SIG-M5 (cell line): ENCODE measurements at regions not wholly inside any gene's neighbourhood (a gene's known extent, or its start where the extent isn't known, plus 50 kb on each side); places are given as distances from the start of the nearest gene placed in this dataset.

Experiments used
- DNase-seq: peaks from one replicate; lab custom pipeline; 2025; lab: John Stamatoyannopoulos, UW

DNA sequence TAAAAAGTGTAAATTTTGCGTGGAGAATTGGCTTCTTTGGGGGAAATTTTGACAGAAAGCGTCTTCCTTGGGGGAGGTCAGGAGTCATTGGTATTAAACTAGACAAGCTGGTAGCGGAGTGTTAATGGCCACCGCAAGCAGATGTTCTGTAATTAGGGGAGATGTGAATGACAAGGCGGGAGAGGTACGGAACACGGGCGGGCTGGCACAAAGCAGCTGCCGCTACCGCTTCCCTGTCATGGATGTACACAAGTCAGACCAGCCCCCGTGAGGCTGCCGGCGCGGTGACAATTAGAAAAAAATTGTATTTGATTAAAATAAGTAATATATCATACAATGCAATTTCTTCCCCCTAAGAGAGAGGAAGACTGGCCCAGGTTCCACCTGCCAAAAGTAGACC is 501.6 kb downstream of the VRK1 start:
- DNase-seq = no peak

DNA sequence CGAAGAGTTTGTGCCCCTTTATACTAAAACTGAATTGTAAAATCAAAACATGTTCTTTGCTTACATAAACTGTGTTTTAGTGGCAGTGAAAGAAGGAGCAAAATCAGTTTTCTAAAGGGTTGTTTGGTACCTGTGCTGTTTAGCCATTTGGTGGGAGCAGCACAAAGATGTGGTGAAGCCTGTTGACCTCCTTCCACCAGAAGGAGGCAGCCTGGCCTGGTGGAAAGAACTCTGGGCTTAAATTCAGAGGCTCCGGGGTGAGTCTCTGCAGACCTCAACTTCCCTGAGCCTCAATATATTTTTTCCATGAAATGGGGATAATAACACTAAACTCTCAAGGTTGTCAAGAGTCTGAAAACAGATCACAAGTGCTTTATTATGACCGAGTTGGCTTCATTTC is 502.5 kb downstream of the VRK1 start:
- no peak for DNase-seq

DNA sequence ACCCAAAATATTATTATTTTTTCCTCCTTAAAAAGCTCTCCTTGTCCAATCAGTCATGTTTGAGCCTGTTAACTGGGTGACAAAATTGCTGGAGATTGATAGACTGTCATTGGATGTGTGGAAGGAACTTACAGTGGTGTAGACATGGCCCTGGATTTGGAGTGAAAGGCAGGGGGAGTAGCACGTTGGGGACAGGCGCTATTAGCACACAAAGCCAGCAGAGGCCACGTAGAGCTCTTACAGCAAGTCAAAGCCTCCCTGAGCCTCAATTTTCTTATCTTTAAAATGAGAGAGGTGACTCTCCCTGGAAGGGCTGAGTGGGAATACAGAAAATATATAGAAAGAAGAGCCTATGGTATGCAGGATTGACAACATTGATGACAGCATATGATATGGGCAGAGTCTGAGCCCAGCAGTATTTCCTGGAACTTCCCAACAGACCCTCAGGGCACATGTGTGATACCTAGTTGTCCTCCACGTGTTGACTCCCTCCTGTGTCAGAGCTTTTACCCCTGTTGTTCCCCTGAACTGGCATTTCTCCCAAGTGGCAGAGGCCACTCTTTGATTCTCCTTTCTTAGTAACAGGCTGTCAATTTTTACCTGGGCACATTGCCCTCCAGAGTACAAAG is 504.9 kb downstream of the VRK1 start:
- DNase-seq = no peak

DNA sequence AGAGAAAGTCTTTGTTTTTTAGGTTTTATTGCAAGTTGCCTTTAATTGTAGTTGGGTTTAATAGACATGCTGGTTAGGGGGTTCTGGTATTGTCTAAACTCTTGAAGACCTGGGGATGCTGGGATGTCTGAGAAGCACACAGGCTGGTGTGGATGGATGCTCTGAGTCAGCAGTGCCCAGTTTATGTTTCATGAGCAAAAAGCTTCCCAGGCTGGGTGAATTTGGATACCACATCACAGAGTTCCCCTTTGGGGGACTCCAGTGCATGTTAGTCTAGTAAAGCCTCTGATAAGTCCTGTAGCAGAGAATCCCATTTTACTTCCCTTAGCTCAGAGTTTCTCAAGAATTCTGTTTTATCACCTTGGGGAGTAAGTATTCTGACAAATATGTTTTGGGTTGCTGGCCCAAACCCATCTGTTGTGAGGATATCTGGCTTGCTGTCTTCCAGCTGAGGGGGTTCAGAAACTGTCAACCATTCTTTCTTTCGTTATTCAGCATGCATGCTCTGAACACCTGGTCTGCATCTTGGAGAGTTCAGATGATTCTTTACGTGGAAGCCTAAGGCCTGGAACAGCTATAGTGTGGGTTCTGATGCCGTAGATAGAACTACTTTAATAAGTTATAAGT is 509.1 kb downstream of the VRK1 start:
- DNase-seq = no peak

DNA sequence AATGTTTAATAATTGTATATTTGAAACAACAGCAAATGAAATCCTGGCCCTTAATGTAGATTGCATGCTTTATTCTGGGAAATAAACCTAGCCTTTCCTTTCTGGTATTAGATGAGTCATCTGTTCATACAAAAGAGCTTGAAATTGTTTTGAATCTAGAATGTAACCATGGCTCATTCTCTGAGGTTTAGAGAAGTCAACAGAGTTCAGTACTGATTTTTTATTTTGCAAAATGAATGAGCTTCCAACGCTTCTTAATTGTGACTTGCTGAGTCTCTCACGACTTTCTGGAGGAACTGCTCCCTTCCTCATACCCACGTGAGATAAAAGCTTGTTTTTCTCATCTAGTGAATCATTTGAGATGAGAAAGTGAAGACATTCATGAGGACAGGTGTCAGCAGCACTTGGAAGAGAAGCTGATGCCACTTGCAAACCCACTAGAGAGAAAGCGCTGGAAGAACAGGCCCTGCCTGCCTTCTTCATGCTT is 509.6 kb downstream of the VRK1 start:
- DNase-seq = no peak

DNA sequence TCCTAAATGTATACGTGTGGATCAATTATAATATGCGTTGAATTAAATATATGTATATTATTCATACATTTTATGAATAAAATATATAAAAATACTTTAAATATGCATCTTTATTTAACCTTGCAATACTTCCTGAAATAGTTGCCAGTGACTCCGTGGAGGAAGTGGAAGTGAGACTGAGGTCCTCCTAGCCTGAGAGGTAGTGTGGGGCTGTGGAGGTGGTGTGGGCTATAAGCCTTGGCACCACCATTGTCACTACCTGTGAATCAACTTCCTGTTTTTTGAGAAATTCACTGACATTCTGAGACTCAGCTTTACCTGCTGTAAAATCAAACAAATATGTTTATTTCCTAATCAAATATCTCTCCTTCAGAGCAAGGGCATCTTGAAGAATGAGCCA is 514.2 kb downstream of the VRK1 start:
- no peak for DNase-seq

DNA sequence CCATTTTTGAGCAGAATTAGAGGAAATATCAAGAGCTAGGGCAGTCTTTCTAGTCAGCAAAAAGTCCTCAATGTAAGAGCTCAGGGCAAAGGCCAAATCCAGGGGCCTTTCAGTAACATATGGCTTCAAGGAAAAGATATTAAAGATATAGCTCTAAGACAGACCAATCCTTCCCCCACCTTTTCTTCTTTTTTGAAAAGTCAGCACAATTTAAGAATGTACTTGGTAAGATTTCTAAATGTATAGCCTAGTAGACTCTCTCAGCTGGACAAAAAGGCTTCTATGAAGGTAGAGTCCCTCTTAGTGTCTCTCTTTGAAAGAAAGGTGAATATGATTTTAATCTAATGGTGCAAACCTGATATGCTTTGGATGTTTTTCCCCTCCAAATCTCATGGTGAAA is 515.7 kb downstream of the VRK1 start:
- no peak for DNase-seq

DNA sequence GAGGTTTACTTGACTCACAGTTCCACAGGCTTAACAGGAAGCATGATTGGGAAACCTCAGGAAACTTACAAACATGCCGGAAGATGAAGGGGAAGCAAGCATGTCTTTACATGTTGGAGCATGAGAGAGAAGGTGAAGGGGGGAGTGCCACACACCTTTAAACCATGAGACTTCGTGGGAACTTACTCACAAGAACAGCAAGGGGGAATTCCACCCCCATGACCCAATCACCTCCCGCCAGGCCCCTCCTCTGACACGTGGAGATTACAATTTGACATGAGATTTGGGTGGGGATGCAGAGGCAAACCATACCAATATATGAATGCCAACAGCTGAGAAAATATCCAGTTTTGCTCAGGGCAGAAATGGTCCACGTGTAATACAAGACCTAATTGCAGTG is 518.6 kb downstream of the VRK1 start:
- no peak for DNase-seq

DNA sequence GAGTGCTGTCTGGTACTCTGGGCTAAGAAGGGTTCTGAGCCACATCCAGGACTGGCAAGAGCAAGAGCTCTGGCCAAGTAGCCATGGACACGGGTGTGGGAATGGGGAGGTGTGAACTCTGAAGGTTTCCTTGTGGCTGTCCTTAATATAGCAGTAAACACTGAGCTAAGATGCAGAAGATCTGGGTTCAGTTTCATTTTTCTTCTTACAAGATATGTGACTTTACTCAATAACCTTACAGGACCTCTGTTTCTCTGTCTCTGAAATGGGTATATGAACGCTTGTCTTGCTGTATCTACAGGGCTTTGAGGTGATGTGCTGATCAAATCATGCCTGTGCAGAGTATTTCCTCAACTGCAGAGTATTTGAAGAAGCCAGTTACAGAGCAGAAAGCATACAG is 521.2 kb downstream of the VRK1 start:
- no peak for DNase-seq

DNA sequence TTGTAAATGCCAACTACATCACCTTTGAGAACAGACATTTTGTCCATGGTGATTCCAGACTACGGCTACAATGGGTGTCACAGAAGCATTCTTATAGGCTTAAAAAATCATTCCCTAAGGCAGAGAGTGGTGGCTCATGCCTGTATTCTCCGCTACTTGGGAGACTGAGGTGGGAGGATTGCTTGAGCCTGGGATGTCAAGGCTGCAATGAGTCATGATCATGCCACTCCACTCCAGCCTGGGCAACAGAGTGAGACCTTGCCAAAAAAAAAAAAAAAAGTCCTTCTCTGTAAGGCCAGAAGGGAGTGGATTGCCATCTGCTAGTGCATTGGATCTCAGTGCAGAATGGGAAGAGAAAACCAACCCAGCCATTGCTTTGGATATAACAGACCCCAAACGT is 522.5 kb downstream of the VRK1 start:
- no peak for DNase-seq

DNA sequence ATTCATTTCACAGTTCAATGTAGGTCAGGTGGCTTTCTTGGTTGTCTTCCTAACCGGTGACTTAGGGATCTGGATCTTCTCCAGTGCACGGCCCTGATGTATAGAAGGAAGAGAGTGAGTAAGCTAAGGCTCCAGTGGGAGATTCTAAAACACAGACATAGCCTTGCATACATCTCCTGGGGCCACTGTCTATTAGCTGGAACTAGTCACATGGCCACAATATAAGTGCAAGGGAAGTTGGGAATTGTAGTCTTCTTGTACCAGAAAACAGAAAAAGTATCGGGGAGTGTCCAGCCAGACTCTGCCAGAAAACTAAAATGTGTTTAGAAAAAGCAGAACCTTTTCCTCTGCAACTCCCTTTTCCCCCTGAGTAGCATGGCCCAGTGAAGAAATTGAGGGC is 531.6 kb downstream of the VRK1 start:
- no peak for DNase-seq

DNA sequence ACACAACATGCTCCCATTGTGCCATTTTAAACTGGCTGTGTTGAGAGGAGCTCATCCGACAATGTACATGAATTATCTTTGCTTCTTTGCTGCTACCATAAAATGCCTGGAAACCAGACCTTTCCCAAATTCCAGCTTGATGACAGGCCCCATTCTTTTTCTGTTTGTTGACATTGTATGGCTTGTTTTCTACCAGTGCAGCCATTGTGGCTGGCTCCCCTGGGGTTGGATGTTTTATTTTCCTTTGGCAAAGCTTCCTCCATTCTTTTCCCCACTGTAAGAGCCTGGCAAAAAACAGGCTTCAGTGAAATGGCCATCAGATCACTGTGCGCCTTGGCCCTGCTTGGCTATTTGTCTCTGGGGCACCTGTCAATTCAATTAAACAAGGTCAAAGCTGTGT is 532.5 kb downstream of the VRK1 start:
- DNase-seq = no peak

DNA sequence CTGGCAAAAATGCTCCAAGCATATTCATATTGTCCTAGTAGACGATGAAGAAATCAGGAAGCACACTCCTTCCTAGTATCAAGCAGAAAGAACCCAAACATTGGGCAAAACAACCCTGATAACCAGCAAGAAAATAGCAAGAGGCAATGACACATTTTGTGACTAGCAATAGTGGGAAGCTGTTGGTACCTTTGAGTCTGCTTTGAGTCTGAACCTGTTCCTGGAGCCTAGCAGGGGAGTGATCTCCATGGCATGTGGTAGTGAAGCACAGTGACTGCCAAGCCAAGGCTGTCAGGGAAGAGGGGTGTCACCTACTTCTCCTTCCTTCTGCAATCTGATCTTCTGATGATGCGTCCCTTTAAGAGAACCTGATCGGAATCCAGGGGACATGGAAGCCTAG is 533.9 kb downstream of the VRK1 start:
- no peak for DNase-seq

DNA sequence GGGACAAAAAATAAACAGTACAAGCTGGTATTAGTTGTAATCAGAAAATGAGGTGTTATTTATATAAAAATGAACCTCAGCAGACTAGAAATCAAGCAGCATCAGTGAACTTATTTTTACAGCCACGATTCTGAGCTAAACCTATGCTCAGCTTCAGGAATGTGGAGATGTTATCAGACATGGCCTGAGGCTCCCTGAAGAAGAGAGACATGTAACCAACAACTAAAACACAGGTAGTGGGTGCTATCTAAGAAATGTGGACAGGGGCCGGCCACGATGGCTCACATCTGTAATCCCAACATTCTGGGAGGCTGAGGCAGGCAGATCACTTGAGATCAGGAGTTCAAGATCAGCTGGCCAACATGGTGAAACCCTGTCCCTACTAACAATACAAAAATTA is 534.3 kb downstream of the VRK1 start:
- no peak for DNase-seq

DNA sequence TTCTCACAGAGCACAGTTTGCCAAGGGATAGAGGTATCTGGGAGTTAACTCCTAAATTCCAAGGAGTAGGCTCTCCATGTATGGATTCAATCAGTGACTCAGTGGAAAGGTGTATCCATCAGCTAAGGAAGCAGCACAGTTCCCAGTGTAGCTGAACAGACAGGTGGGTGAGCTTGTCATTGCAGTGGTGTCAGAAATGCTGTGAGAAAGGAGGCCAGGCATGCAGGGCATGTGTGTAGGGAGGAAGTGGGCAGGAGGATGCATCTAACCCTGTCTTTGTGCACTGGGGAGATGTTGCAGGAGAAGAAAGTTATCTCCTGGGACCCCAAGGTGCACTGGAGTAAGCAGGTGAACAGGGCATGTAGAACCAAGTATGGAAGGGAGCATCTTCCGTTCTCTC is 539.0 kb downstream of the VRK1 start:
- no peak for DNase-seq

DNA sequence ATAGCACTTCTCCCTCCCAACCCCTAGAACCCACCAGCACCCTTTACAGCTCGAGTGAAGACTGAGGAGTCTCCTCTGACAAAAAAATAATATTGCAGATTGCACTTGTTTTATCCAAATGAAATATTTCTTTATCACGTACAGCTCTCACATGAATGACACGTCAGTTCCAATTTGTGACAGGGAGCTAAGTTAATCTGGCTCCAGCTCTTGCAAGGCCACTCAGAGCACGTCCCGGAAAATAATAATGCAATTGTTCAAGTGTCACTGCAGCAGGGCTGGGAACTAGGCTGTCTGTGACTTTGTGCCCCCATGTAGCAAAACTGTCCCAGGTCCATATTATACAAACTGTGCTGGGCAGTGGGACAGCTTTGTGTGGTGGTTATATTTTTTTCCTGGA is 539.6 kb downstream of the VRK1 start:
- no peak for DNase-seq

DNA sequence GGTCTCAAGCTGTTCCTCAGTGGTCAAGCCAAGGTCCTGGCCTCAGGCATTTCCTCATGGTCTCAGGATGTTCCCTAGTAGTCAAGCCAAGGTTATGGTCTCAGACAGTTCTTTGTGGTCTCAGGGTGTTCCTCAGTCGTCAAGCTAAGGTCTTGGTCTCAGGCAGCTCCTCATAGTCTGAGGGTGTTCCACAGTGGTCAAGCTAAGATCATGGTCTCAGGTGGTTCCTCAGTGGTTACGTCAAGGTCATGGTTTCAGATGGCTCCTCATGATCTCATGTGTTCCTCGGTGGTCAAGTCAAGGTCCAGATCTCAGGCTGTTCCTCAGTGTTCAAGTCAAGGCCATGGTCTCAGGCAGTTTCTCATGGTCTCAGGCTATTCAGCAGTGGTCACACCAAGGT is 540.1 kb downstream of the VRK1 start:
- DNase-seq = no peak

DNA sequence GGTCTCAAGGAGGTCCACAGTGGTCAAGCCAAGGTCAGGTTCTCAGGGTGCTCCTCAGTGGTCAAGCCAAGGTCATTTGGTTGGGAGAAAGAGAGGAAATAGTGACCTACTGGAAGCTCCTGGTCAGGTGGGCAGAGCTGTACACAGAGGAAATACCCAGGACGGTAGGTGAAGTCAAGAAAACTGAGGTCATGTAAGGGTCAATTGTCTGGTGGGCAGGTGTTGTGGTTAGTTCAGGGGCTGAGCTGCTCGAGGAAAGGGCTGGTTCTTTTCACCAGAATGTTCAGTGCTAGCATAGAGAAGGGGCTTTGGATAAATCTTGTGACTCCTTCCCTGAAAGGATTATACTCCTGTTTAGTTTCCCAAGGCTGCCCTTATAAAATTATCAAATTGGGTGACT is 540.5 kb downstream of the VRK1 start:
- DNase-seq = no peak

DNA sequence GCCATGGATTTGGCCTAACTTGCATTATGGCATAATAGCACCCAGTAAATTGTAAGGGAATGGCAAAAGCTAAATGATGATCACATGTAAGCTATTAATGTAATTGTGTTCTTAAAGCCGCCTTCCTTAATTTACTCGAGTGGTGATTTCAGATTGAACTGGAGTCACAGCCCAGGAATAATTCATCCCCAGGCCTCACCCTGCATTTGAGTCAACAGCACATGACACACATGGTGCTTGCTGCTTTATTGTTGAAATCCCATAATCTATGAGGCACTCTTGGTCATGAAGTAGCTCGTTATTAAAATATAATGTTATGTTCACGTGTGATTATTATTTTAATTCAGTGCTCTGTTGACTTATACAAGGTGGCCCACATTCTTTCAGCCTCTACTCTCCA is 547.5 kb downstream of the VRK1 start:
- no peak for DNase-seq

DNA sequence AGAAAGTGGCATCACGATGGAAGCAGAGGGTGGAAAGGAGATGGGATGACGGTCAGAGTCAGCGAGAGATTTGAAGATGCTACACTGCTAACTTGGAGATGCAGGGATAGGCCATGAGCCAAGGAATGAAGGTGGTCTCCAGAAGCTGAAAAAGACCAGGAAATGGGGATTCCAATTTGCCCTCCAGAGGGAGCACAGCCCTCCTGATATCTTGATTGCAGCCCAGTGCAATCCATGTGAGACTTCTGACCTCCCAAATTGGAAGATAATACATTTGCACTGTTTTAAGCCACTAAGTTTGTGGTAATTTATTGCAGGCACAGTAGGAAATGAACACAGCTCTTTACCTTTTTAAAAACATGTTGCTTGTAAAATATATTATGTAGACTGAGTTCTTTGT is 549.5 kb downstream of the VRK1 start:
- DNase-seq = no peak

DNA sequence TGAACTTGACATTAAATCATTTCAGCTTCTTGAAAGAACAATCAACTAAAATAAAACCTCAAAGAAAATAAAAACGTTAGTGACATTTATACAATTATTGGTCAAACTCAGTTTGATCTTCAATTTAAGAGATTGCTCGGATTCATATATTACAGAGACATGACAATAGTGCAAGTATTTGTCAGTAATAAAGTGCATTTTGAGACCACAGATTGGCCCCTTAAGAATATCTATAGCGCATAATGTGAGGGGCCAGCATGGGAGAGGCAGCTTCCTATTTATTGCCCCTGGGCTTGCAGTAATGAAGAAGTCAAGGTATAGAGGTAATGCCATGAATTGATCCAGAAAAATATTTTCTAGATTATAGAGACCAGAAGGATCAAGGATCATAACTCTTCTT is 552.3 kb downstream of the VRK1 start:
- DNase-seq = no peak

DNA sequence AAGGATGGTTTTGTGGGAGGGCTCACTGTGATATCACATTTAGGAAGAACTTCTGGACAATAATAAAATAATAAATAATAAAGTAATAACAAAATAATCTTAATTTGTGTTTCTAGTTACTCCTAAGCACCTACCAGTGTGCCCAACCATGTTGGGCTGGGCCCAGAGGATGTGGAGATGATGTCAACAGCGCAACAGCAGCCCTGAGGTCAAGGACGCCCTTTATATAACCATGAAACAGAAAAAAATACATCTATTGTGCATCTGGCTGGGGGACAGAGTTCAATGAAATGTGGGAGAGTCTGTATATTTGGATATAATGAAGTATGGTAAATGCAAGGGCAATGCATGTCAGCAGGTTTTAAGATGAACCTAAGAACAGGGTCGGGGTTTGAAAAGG is 552.8 kb downstream of the VRK1 start:
- no peak for DNase-seq

DNA sequence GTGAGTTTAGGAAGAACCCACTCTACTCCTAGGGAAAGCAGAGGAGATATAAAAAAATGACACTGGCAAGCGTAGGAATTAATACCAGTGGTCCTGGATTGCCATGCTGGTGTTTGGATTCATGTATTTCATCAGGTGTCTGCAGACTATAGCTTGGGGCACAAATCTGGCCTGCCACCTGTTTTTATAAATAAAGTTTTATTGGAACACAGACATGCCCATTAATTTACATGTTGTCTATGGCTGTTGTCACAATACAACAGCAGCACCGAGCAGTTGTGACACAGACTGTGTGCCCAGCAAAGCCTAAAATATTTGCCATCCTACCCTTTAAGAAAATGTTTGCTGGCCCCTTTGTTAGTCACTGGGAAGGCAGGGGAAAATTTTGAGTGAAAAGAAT is 553.2 kb downstream of the VRK1 start:
- DNase-seq = no peak
